Ovary (tissue), 7 donors: ENCODE measurements at regions not wholly inside any gene's neighbourhood (a gene's known extent, or its start where the extent isn't known, plus 50 kb on each side); places are given as distances from the start of the nearest gene placed in this dataset.

Source experiments
- DNase-seq, 5 donors: peaks; one replicate each; pipeline ENCODE4 v3.0.0-alpha.2; 2019 to 2020
- H3K27ac ChIP-seq, 2 donors: fragments of 200-600 bp; one replicate each; pipeline versions ENCODE4 v1.5.1 to v1.8.0; 2019 to 2022
- H3K27me3 ChIP-seq: fragments of 200-600 bp; one replicate; pipeline ENCODE4 v1.8.0; 2022
- H3K36me3 ChIP-seq: fragments of 200-600 bp; sonication (generic); one replicate; pipeline ENCODE4 v1.5.1; 2019
- H3K4me1 ChIP-seq: one replicate; pipeline ENCODE4 v1.8.1; 2013; ENCODE audit warnings: mild to moderate bottlenecking, moderate library complexity; ENCODE audit not compliant: insufficient read depth
- H3K4me3 ChIP-seq: fragments of 200-600 bp; sonication (generic); one replicate; pipeline ENCODE4 v1.5.1; 2017
- H3K9me3 ChIP-seq, 2 donors: fragments of 200-600 bp in 1 of 2; sonication (generic) in 1 of 2; one replicate each; pipeline versions ENCODE4 v1.5.1 to v1.8.1; 2013 to 2019; ENCODE audit warnings: mild to moderate bottlenecking in 1 of 2, moderate library complexity in 1 of 2
- CTCF ChIP-seq, 3 donors: fragments of 450-650 bp in 2 of 3; fragments of 200-600 bp in 1 of 3; IDR thresholded peaks; one replicate each; pipeline versions ENCODE4 v1.5.1 to v1.8.0; 2016 to 2022; ENCODE audit warnings: antibody characterized with exemption in 3 of 3, mild to moderate bottlenecking in 1 of 3
- EP300 ChIP-seq: sonication (generic); formaldehyde crosslinking; IDR thresholded peaks from one replicate; pipeline ENCODE4 v1.6.1; 2017; ENCODE audit warnings: antibody characterized with exemption
- POLR2A ChIP-seq: fragments of 450-650 bp; IDR thresholded peaks from one replicate; pipeline ENCODE4 v1.6.1; 2017; ENCODE audit warnings: antibody characterized with exemption, mild to moderate bottlenecking, moderate library complexity
- WGBS, 3 donors: extraction: QIAGEN DNeasy Blood & Tissue Kit in 1 of 3; methylation state at CpG; one replicate each; pipeline versions ENCODE4 v1.1.5 to v1.1.7; 2013 to 2017; 5-methylcytosine and 5-hydroxymethylcytosine counted together
- intact Hi-C, 4 donors: fragments of 100-400 bp; cut with DNase I; formaldehyde crosslinking; loops; one replicate each; pipeline versions ENCODE4 v1.11.0 to v1.15.1; 2022 to 2023
- donor health status: DM: no; HTN: no; CAD: no; lungs with moderate emphysema.
- donor health status: DM: no; HTN: no; CAD: no.
- donor health status: Bipolar disorder and iron deficiency.
- donor health status: DM: no; HTN: no; CAD: no.
- donor health status: DM: yes; HTN: yes; CAD: no.

DNA sequence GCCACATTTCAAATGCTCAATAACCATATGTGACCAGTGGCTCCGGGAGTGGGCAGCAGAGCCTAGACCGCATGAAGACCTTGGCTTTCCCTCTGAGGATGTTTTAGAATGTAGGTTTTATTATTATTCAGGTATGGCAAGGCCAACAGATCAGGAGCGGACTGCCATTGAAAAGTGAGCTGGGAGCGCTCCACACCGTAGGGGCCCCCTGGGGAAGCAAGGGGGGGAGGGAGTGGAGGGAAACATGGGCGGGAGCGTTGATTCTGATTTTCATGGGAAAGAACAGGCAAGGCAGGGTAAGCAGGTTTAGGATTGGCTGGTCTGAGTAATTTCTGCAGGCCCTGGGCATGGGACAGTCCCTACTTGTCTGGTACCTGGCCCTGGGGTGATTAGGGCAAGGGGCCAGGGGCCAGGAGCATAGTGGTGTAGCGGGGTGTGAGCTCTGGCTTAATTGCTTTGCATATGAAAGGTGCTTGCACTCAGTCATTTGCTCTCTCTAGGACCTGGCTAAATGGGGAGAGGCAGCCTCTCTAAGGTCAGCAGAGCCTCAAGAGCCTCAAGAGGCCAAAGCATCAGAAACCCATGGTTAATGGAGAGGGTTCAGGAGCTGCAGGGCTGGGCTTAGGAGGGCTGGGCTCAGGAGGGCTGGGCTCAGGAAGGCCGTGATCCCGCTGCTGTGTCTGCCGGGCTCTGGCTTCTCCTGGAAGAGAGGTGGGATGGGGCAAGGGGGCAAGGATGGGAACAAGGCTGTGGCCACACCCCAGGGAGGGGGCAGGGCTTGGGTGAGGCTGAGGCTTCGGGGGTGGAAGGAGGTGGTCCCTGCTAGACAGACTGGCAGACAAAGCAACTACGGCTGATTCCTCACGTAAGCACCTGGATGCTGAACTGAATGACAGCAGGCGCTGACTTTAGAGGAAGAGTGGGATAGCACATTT lies 82.0 kb upstream of the WASF3 start:
- 62 to 67% (median 63%) methylated on average over 11 to 15 of the region's 15 CpGs for WGBS, 3 donors
- intact Hi-C loops, result no loop called here
- Histone ChIP-seq H3K4me1 (peaks cover 2% of the 10 kb centered on the region), H3K36me3 (no peaks in the 10 kb centered on the region), H3K27me3 (no peaks in the 10 kb centered on the region), H3K4me3 (no peak overlapping the region), H3K27ac (no peak overlapping the region), H3K9me3 (no peaks in the 10 kb centered on the region)
- DNase-seq, result no peak
- no peak for TF ChIP-seq EP300
- no peak for TF ChIP-seq POLR2A
- TF ChIP-seq CTCF (IDR thresholded peaks at IDR 0.05), result no peak

DNA sequence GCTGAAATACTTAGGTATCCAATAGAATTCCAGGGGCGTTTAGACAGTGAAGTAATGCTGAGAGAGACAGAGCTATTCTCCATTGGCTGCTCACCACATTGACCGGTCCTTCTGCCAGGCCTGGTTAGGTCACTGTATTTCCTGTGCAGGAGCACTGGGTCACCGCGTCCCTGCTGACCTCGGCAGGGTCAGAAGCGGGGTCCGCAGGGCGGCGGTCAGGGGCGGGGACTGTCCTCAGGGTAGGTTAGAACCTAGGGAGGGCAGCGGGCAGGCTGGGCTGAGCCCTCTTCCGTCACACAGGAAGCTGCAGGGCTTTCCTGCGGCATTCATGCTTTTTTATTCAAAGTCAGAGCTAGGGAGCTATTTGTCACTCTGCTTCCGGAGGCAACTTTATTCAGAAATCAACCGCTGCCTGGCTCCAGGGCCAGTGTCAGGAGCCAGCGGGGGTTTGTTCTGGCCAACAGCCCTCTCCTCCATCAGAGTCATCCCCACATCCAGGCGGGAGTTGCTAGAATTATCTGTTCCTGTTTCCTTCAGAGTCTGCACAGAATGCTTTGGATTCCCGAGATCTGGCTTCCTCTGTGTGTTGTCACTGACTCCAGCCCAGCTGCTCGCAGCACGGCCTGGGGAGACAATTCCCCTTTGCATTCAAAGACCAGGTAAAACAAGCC lies 81.2 kb upstream of the WASF3 start:
- DNase-seq, result peak in 1 of 5 donors; percentile 46
- Histone ChIP-seq H3K9me3 (no peaks in the 10 kb centered on the region), H3K36me3 (no peaks in the 10 kb centered on the region), H3K27ac (no peak overlapping the region), H3K4me1 (peaks cover 2% of the 10 kb centered on the region), H3K4me3 (no peak overlapping the region), H3K27me3 (no peaks in the 10 kb centered on the region)
- 0% methylated on average over 20 of the region's 20 CpGs; no CpG with 5 or more reads in 2 of the 3 donors for WGBS, 3 donors
- no peak for TF ChIP-seq POLR2A
- TF ChIP-seq EP300, result no peak
- TF ChIP-seq CTCF (IDR thresholded peaks at IDR 0.05), result no peak
- intact Hi-C loops, result no loop called here

DNA sequence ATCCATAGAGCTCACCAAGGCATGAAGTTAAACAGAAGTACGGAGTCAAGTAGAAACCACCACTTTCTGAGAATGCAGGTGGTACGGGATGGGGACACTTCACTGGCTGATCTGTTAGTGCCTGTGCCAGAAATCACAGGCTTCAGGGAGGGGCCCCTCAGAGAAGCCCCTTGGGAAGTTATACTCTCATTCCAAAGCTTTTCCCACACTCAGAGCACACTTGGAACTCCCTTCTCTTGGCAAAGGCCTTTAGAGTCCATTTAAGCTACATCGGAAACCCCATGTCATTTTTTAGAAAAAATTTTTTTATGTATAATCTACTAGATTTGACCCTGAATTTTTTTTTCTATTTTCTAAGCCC lies 80.7 kb upstream of the WASF3 start:
- TF ChIP-seq EP300, result no peak
- TF ChIP-seq POLR2A, result no peak
- whole genome bisulfite sequencing, 3 donors, result 9% methylated on average over 3 of the region's 3 CpGs; no CpG with 5 or more reads in 2 of the 3 donors
- no peaks in the 10 kb centered on the region for H3K36me3 ChIP-seq
- H3K4me3 ChIP-seq, result no peak overlapping the region
- peaks cover 2% of the 10 kb centered on the region for H3K4me1 ChIP-seq
- intact Hi-C loops, result no loop called here
- H3K27ac ChIP-seq, result no peak overlapping the region
- H3K9me3 ChIP-seq, result no peaks in the 10 kb centered on the region
- no peaks in the 10 kb centered on the region for H3K27me3 ChIP-seq
- no peak for DNase-seq

DNA sequence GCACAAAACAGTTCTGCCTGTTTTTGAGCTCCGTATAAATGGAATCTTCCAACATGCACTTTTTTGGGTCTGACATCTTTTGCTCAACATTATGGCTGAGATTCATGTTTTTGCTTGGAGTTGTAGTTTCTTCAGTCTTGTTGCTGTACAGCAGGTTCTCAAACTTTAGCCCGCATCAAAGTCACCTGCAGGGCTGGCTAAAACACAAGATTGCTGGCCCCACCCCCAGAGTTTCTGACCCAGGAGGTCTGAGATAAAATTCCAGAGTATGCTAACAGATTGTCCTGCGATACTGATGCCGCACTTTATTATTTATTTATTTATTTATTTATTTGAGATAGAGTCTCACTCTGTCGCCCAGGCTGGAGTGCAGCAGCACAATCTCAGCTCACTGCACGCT lies 79.8 kb upstream of the WASF3 start:
- intact Hi-C loops, result no loop called here

More for the DNA sequence above, 79.8 kb upstream of the WASF3 start:
- Histone ChIP-seq H3K4me3 (no peak overlapping the region), H3K9me3 (no peaks in the 10 kb centered on the region), H3K36me3 (no peaks in the 10 kb centered on the region), H3K27me3 (no peaks in the 10 kb centered on the region), H3K4me1 (peaks cover 2% of the 10 kb centered on the region), H3K27ac (no peak overlapping the region)
- TF ChIP-seq CTCF (IDR thresholded peaks at IDR 0.05) (no peak), EP300 (no peak), POLR2A (no peak)
- no peak for DNase-seq
- 89% methylated on average over 6 of the region's 6 CpGs; no CpG with 5 or more reads in 2 of the 3 donors for WGBS, 3 donors
